ENCODE measurements at regions not wholly inside any gene's neighbourhood (a gene's known extent, or its start where the extent isn't known, plus 50 kb on each side); places are given as distances from the start of the nearest gene placed in this dataset.
A peak's percentile ranks its signal among the peaks of the same experiment; 100 is the strongest.
"Not testable (repeated sequence)": the region's sequence is repeated elsewhere in the genome, so short reads cannot be mapped to it uniquely, and the experiment has no call there.

DNA sequence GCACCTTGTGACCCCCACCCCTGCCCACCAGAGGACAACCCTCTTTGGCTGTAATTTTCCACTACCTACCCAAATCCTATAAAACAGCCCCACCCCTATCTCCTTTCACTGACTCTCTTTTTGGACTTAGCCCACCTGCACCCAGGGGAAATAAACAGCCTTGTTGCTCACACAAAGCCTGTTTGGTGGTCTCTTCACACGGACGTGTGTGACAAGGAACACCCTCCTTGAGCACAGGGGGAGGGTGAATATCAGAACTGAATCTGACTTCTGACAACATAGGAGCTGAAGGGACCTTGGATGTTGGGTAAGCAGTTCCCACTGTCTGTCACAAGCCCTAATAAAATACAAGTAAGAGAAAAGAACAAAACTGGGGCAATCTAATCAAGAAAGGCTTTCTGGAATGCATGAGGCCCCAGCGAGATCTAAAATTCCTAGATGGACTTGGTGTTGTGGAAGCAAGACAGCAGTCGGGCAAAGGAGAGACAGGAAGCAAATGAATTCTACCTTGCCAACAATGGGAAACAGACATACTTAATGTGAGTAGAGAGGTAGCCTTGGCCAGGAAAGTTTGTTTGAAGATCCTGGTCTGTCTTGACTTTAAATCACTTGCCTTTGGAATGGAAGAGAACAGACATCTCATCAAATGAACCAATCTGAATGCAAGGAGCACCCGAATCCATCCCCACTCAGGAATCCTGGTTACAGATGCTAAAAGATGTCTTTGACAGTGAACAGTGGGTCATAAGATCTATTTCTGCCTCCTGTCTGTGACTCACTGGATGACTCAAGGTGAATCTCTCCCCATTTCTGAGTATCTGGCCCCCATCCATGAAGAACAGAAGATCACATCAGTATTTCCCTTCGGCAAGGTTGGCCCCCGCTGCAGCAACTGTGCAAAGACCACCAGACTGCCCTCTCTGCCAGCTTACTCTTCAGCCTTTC, 53.3 kb downstream of the OLFML3 start:
- H3K4me3 Mint-ChIP-seq: no peak overlapping the region
- H3K36me3 Mint-ChIP-seq (ENCODE audit: low read depth): no peaks in the 10 kb centered on the region
- no peak overlapping the region for H3K27ac Mint-ChIP-seq
- H3K4me1 Mint-ChIP-seq: peaks cover 3% of the 10 kb centered on the region
- TF ChIP-seq, protein P1, sequence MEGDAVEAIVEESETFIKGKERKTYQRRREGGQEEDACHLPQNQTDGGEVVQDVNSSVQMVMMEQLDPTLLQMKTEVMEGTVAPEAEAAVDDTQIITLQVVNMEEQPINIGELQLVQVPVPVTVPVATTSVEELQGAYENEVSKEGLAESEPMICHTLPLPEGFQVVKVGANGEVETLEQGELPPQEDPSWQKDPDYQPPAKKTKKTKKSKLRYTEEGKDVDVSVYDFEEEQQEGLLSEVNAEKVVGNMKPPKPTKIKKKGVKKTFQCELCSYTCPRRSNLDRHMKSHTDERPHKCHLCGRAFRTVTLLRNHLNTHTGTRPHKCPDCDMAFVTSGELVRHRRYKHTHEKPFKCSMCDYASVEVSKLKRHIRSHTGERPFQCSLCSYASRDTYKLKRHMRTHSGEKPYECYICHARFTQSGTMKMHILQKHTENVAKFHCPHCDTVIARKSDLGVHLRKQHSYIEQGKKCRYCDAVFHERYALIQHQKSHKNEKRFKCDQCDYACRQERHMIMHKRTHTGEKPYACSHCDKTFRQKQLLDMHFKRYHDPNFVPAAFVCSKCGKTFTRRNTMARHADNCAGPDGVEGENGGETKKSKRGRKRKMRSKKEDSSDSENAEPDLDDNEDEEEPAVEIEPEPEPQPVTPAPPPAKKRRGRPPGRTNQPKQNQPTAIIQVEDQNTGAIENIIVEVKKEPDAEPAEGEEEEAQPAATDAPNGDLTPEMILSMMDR (IDR thresholded peaks at IDR 0.05; ENCODE audit: unreplicated experiment in 3 of 3): no peak
- no peaks in the 10 kb centered on the region for H3K9me3 Mint-ChIP-seq
- H3K27me3 Mint-ChIP-seq (ENCODE audit: low read depth): no peaks in the 10 kb centered on the region

DNA sequence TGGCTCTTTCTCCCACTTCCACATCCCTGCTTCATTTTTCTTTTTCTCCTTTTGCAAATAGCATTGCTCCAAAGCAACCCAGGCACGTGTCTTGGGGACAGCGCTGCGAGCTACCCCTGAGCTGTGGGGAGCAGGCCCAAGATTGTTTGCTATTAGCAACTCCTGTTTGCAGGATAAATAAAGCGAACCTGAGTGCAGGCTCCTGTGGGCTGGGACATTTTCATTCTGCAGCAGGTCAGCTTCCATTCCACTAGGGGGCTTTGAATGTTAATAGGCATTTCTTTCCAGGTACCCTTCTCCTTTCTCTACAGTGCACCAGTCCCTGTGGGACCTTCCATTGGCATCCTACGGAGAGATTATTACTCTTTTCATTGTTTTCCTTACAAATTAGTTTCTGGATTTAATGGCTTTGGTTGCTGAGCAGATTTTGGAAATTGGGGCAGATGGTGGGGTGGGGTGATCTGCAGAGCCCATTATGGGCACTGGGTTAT, 54.0 kb downstream of the OLFML3 start:
- Mint-ChIP-seq H3K27me3 (ENCODE audit: low read depth) (no peaks in the 10 kb centered on the region), H3K4me1 (no peaks in the 10 kb centered on the region), H3K9me3 (no peaks in the 10 kb centered on the region), H3K27ac (no peak overlapping the region), H3K4me3 (no peak overlapping the region), H3K36me3 (ENCODE audit: low read depth) (no peaks in the 10 kb centered on the region)
- TF ChIP-seq, protein P1 (IDR thresholded peaks at IDR 0.05; ENCODE audit: unreplicated experiment in 3 of 3): peak; percentile 47 to 55 (median 48)

DNA sequence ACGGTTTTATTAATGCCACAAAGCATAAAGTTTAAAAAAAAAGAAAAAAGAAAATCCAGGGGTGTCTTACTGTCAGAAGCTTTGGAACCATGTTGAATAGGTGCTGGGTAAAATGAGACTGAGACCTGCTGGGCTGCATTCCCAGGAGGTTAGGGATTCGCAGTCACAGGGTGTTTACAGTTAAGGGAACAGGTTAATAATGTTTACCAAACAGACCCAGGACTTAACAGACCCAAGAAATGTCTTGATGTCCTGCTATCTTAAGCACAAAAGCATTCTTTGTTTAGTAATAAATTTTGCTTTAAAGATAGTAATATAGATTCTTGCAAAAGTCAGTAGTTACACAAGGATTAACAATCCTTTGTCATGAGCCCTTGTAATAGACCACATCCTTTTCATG, 54.7 kb downstream of the OLFML3 start:
- Mint-ChIP-seq H3K27ac (no peak overlapping the region), H3K27me3 (ENCODE audit: low read depth) (peaks cover 4% of the 10 kb centered on the region), H3K4me3 (no peak overlapping the region), H3K36me3 (ENCODE audit: low read depth) (no peaks in the 10 kb centered on the region), H3K9me3 (no peaks in the 10 kb centered on the region), H3K4me1 (no peaks in the 10 kb centered on the region)
- TF ChIP-seq, protein P1 (IDR thresholded peaks at IDR 0.05; ENCODE audit: unreplicated experiment in 3 of 3): no peak

DNA sequence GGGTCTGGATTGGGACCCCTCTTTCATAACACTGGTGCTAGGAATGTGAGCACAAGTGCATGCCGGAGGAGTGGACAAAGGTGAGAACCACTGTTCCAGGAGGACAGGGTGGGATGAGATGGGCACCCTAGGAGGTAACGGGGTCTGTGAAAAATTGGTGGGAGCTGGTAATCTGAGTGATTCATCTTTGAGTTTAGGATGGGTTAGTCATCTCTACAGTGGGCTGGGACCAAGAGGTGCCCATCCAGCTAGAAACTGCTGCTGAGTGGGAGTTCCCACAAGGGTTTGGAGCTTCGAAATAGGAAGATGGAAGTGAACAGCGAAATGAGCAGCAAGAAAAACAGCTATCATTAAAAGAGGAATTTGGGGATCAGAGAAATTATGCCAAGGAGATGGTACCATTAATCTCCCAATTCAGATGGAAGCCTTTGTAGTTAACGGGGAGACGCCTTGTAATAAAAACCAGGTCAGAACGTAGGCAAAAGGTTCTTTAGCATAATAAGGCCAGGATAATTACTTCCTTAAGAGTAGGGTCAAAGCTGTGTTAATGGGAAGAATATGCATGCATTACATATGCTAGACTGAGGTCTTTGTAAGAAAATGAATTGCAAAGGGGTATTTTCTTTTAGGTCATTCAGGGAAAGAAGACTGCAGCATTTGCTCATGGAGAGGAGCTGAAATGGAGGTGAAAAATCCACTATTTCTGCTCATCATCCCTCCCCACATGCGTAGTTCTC, 55.5 kb downstream of the OLFML3 start:
- Mint-ChIP-seq H3K9me3 (no peaks in the 10 kb centered on the region), H3K4me1 (no peaks in the 10 kb centered on the region), H3K4me3 (no peak overlapping the region), H3K27me3 (ENCODE audit: low read depth) (peaks cover 7% of the 10 kb centered on the region), H3K27ac (no peak overlapping the region), H3K36me3 (ENCODE audit: low read depth) (no peaks in the 10 kb centered on the region)
- TF ChIP-seq, protein P1 (IDR thresholded peaks at IDR 0.05; ENCODE audit: unreplicated experiment in 3 of 3): no peak

DNA sequence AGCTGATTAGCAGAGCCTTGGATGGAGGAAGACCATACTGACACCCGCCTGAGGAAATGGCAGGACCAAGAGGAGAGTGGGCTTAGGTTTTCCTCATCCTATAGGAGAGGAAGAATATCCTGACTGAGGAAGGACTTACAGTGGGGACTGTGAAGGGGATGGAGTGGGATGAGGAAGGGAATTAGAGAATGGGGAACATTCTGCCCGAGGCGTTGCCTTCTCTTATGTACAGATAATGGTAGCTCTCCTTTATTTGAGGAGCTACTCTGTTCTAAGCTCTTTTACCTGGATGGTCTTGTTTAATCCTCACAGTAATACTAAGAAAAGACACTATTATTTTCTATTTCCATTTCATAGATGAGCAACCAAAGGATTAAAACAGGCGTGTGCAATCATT, 56.0 kb downstream of the OLFML3 start:
- Mint-ChIP-seq H3K27ac (no peak overlapping the region), H3K27me3 (ENCODE audit: low read depth) (peaks cover 7% of the 10 kb centered on the region), H3K36me3 (ENCODE audit: low read depth) (no peaks in the 10 kb centered on the region), H3K4me3 (no peak overlapping the region), H3K9me3 (no peaks in the 10 kb centered on the region), H3K4me1 (no peaks in the 10 kb centered on the region)
- TF ChIP-seq, protein P1 (IDR thresholded peaks at IDR 0.05; ENCODE audit: unreplicated experiment in 3 of 3): no peak

DNA sequence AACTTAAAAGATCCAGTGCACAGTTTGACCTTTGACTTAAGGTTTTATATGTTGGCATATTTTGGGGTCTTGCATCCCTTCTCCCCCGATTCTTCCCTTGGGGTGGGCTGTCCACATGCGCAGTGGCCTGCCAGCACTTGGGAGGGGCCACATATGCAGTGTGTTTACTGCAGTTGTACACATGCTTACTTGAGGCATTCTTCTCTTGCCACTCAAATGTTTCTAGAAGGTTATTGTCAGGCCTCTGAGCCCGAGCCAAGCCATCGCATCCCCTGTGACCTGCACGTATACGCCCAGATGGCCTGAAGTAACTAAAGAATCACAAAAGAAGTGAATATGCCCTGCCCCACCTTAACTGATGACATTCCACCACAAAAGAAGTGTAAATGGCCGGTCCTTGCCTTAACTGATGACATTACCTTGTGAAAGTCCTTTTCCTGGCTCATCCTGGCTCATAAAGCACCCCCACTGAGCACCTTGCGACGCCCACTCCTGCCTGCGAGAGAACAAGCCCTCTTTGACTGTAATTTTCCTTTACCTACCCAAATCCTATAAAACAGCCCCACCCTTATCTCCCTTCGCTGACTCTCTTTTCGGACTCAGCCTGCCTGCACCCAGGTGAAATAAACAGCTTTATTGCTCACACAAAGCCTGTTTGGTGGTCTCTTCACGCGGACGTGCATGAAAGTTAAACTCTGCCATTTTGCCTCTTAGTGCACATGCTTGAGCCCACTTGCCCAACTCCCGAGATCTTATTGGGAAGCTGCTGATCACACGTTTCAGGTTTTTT, 57.8 kb downstream of the OLFML3 start:
- H3K27ac Mint-ChIP-seq; H3K9me3 Mint-ChIP-seq; H3K4me3 Mint-ChIP-seq; H3K36me3 Mint-ChIP-seq (ENCODE audit: low read depth); H3K4me1 Mint-ChIP-seq; H3K27me3 Mint-ChIP-seq (ENCODE audit: low read depth): not testable (repeated sequence)

Measured in nephron (organoid).